ENCODE measurements at regions not wholly inside any gene's neighbourhood (a gene's known extent, or its start where the extent isn't known, plus 50 kb on each side); places are given as distances from the start of the nearest gene placed in this dataset.

GRCh38 chr7:55623617-55624016 is 51.3 kb upstream of the VOPP1 start:
- Histone ChIP-seq H3K56ac (ENCODE audit: insufficient read length, low read depth, low read length) (no peak overlapping the region), H3K14ac (ENCODE audit: insufficient read depth, low read length) (no peak overlapping the region), H3K27me3 (ENCODE audit: insufficient read depth, low read length) (no peaks in the 10 kb centered on the region), H3K18ac (ENCODE audit: insufficient read length, low read depth, low read length) (no peak overlapping the region), H2BK15ac (ENCODE audit: low read depth, low read length) (no peak overlapping the region), H3K9ac (ENCODE audit: extremely low read depth, insufficient read length, low read length) (no peak overlapping the region), H3K4ac (ENCODE audit: low read depth, low read length) (no peak overlapping the region), H2AFZ (ENCODE audit: low read length) (no peak overlapping the region), H3K79me1 (ENCODE audit: insufficient read depth, low read depth, low read length, poor library complexity, severe bottlenecking) (no peaks in the 10 kb centered on the region), H2BK20ac (ENCODE audit: low read depth, low read length, poor library complexity, severe bottlenecking) (no peak overlapping the region), H4K8ac (replicated peaks; ENCODE audit: insufficient read length, low read depth, low read length) (no peak overlapping the region), H4K5ac (ENCODE audit: insufficient read length, low read depth, low read length) (no peak overlapping the region), H2BK12ac (ENCODE audit: insufficient read length, low read depth, low read length) (no peak overlapping the region), H3T11ph (ENCODE audit: low read length) (no peak overlapping the region), H3K9me3 (ENCODE audit: control insufficient read depth, low read depth, low read length) (peaks cover 24% of the 10 kb centered on the region), H4K20me1 (ENCODE audit: control insufficient read depth, insufficient read depth, insufficient read length) (no peaks in the 10 kb centered on the region), H2AK5ac (ENCODE audit: insufficient read length, low read length) (no peak overlapping the region), H3K27ac (ENCODE audit: insufficient read length, low read depth, low read length) (no peak overlapping the region), H4K91ac (ENCODE audit: insufficient read length, low read depth, low read length) (no peak overlapping the region), H2BK5ac (ENCODE audit: insufficient read length, low read length) (no peak overlapping the region), H3K23me2 (ENCODE audit: insufficient read length, low read depth, low read length, poor library complexity, severe bottlenecking) (no peaks in the 10 kb centered on the region), H3K23ac (ENCODE audit: insufficient read length, low read depth, low read length) (no peak overlapping the region), H3K4me1 (ENCODE audit: insufficient read depth, low read length) (no peaks in the 10 kb centered on the region), H3K79me2 (ENCODE audit: insufficient read depth, low read length) (no peaks in the 10 kb centered on the region), H2BK120ac (ENCODE audit: low read depth, low read length, poor library complexity, severe bottlenecking) (no peak overlapping the region), H3K4me2 (ENCODE audit: insufficient read depth, insufficient read length, low read length) (no peak overlapping the region)
- Mint-ChIP-seq H3K27ac (no peak overlapping the region), H3K36me3 (ENCODE audit: insufficient read depth in 1 of 3, low read depth in 3 of 3) (peaks cover 2 to 5% (median 3%) of the 10 kb centered on the region in 3 experiments; a peak in 4 of 7 replicates), H3K4me3 (no peak overlapping the region), H3K9me3 (peaks cover 81% of the 10 kb centered on the region in 2 experiments), H3K4me1 (no peaks in the 10 kb centered on the region), H3K27me3 (ENCODE audit: low read depth) (peaks cover 10% of the 10 kb centered on the region)
- TF ChIP-seq CTCF (conservative IDR thresholded peaks at IDR 0.05) = no peak
- no peak for DNase-seq
- no CpG with 5 or more reads among the region's 8 CpGs for WGBS (ENCODE audit: extremely low coverage, insufficient read length, low lambda C conversion rate)
